Neutrophil (primary cell): ENCODE measurements at regions not wholly inside any gene's neighbourhood (a gene's known extent, or its start where the extent isn't known, plus 50 kb on each side); places are given as distances from the start of the nearest gene placed in this dataset.

Source experiments
- H3K27ac ChIP-seq: fragments of 200-600 bp; sonication (generic); 2 replicates; pipeline ENCODE4 v1.5.1; 2016; ENCODE audit warnings: mild to moderate bottlenecking, moderate library complexity
- H3K27me3 ChIP-seq: fragments of 200-600 bp; sonication (generic); 2 replicates; pipeline ENCODE4 v1.6.0; 2016; ENCODE audit warnings: mild to moderate bottlenecking
- H3K36me3 ChIP-seq: fragments of 200-600 bp; sonication (generic); 2 replicates; pipeline ENCODE4 v1.5.1; 2017
- H3K4me1 ChIP-seq, 2 experiments: fragments of 200-600 bp in 1 of 2; sonication (generic) in 1 of 2; 1 replicate in 1 of 2; 2 replicates in 1 of 2; pipeline versions ENCODE4 v1.5.1 to v1.6.1; 2013 to 2016; ENCODE audit warnings: low read depth in 1 of 2, low read length in 1 of 2, mild to moderate bottlenecking in 1 of 2, moderate library complexity in 1 of 2; ENCODE audit not compliant: control insufficient read depth in 1 of 2, insufficient read depth in 1 of 2
- H3K4me3 ChIP-seq, 2 experiments: fragments of 200-600 bp in 1 of 2; sonication (generic) in 1 of 2; 1 replicate in 1 of 2; 2 replicates in 1 of 2; pipeline ENCODE4 v1.5.1; 2013 to 2016; ENCODE audit warnings: low read depth in 1 of 2, low read length in 1 of 2, mild to moderate bottlenecking in 1 of 2, moderate library complexity in 1 of 2
- H3K9me3 ChIP-seq: fragments of 200-600 bp; sonication (generic); 2 replicates; pipeline ENCODE4 v1.5.1; 2016
- CTCF ChIP-seq: fragments of 200-600 bp; sonication (generic); IDR thresholded peaks from 2 replicates; pipeline ENCODE4 v1.5.1; 2016; ENCODE audit warnings: antibody characterized with exemption

- Histone ChIP-seq H3K9me3 (no peaks in the 10 kb centered on the region), H3K4me1 (no peaks in the 10 kb centered on the region), H3K27me3 (no peaks in the 10 kb centered on the region), H3K27ac (no peak overlapping the region), H3K4me3 (no peak overlapping the region), H3K36me3 (no peaks in the 10 kb centered on the region)
- TF ChIP-seq CTCF: no peak
These were observed 170.6 kb upstream of the EDNRA start for GRCh38 chr4:147310312-147310711.

GRCh38 chr4:147311956-147312355 is 168.9 kb upstream of the EDNRA start:
- TF ChIP-seq CTCF: no peak
- Histone ChIP-seq H3K27me3 (no peaks in the 10 kb centered on the region), H3K4me3 (no peak overlapping the region), H3K27ac (no peak overlapping the region), H3K4me1 (no peaks in the 10 kb centered on the region), H3K36me3 (no peaks in the 10 kb centered on the region), H3K9me3 (no peaks in the 10 kb centered on the region)

GRCh38 chr4:147312376-147313046 is 168.4 kb upstream of the EDNRA start:
- H3K4me1 ChIP-seq: no peaks in the 10 kb centered on the region
- H3K27ac ChIP-seq: no peak overlapping the region
- TF ChIP-seq CTCF: no peak
- no peak overlapping the region for H3K4me3 ChIP-seq
- H3K36me3 ChIP-seq: no peaks in the 10 kb centered on the region
- no peaks in the 10 kb centered on the region for H3K9me3 ChIP-seq
- H3K27me3 ChIP-seq: no peaks in the 10 kb centered on the region

- H3K4me1 ChIP-seq: no peaks in the 10 kb centered on the region
- H3K4me3 ChIP-seq: no peak overlapping the region
- H3K36me3 ChIP-seq: no peaks in the 10 kb centered on the region
- H3K9me3 ChIP-seq: no peaks in the 10 kb centered on the region
- no peak overlapping the region for H3K27ac ChIP-seq
- TF ChIP-seq CTCF: no peak
- H3K27me3 ChIP-seq: no peaks in the 10 kb centered on the region
These were observed 167.8 kb upstream of the EDNRA start for GRCh38 chr4:147313108-147313507.

GRCh38 chr4:147318586-147318985 is 162.3 kb upstream of the EDNRA start:
- H3K9me3 ChIP-seq: no peaks in the 10 kb centered on the region

More at GRCh38 chr4:147318586-147318985, 162.3 kb upstream of the EDNRA start:
- no peaks in the 10 kb centered on the region for H3K27me3 ChIP-seq
- no peak overlapping the region for H3K4me3 ChIP-seq
- no peak for TF ChIP-seq CTCF
- no peaks in the 10 kb centered on the region for H3K4me1 ChIP-seq
- H3K27ac ChIP-seq: no peak overlapping the region
- no peaks in the 10 kb centered on the region for H3K36me3 ChIP-seq
